Right atrium auricular region (tissue), 2 donors: ENCODE measurements at regions not wholly inside any gene's neighbourhood (a gene's known extent, or its start where the extent isn't known, plus 50 kb on each side); places are given as distances from the start of the nearest gene placed in this dataset.

ENCODE experiments used
- DNase-seq: peaks from one replicate; pipeline ENCODE4 v3.0.0-alpha.2; 2019; ENCODE audit warnings: low spot score
- H3K27ac ChIP-seq, 2 donors: fragments of 200-600 bp; sonication (generic); 1 replicate in 1 of 2; 2 replicates in 1 of 2; pipeline ENCODE4 v1.5.1; 2016 to 2019
- H3K27me3 ChIP-seq, 2 donors: fragments of 200-600 bp; sonication (generic); one replicate each; pipeline versions ENCODE4 v1.5.1 to v1.6.0; 2017 to 2019
- H3K36me3 ChIP-seq: fragments of 200-600 bp; sonication (generic); one replicate; pipeline ENCODE4 v1.5.1; 2016
- H3K4me1 ChIP-seq, 2 donors: fragments of 200-600 bp; sonication (generic); one replicate each; pipeline versions ENCODE4 v1.5.1 to v1.6.0; 2017 to 2019
- H3K4me3 ChIP-seq, 2 donors: fragments of 200-600 bp; sonication (generic); 1 replicate in 1 of 2; 2 replicates in 1 of 2; pipeline ENCODE4 v1.5.1; 2017 to 2019; ENCODE audit warnings: mild to moderate bottlenecking in 1 of 2, moderate library complexity in 1 of 2
- H3K9me3 ChIP-seq, 2 donors: fragments of 200-600 bp; sonication (generic); one replicate each; pipeline ENCODE4 v1.5.1; 2019
- TF ChIP-seq, protein P1 (sequence below), 2 donors: fragments of 200-600 bp; sonication (generic); IDR thresholded peaks; one replicate each; pipeline ENCODE4 v1.5.1; 2019; ENCODE audit warnings: antibody characterized with exemption in 2 of 2

DNA sequence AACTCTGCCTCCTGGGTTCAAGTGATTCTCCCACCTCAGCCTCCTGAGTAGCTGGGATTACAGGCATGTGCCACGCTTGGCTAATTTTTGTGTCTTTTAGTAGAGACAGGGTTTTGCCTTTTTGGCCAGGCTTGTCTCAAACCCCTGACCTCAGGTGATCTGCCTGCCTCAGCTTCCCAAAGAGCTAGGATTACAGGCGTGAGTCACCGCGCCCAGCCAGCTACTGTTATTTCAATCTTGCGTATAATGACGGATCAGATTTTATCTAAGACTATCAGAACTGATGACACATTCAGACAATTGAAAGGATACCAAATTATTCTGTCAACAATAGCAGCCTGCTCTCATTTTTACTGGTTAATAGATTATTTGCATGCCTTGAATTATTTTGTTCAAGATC lies 612.2 kb downstream of the ZIC1 start:
- DNase-seq = no peak

DNA sequence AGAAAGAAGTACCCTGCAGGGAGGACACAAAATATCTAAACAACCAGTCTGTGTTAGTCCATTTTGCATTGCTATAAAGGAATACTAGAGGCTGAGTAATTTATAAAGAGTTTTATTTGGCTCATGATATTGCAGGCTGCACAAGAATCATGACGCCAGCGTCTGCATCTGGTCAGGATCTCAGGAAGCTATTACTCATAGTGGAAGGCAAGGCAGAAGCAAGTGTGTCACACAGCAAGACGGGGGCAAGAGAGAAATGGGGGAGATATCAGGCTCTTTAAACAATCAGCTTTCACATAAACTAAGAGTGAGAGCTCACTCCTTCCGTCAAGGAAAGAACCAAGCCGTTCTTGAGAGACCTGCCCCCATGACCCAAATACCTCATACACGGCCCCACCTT lies 614.8 kb downstream of the ZIC1 start:
- DNase-seq = no peak
- no peak overlapping the region for H3K27ac ChIP-seq
- no peaks in the 10 kb centered on the region for H3K9me3 ChIP-seq
- no peaks in the 10 kb centered on the region for H3K4me1 ChIP-seq
- no peak overlapping the region for H3K4me3 ChIP-seq
- no peaks in the 10 kb centered on the region for H3K36me3 ChIP-seq
- no peaks in the 10 kb centered on the region for H3K27me3 ChIP-seq
- TF ChIP-seq, protein P1, sequence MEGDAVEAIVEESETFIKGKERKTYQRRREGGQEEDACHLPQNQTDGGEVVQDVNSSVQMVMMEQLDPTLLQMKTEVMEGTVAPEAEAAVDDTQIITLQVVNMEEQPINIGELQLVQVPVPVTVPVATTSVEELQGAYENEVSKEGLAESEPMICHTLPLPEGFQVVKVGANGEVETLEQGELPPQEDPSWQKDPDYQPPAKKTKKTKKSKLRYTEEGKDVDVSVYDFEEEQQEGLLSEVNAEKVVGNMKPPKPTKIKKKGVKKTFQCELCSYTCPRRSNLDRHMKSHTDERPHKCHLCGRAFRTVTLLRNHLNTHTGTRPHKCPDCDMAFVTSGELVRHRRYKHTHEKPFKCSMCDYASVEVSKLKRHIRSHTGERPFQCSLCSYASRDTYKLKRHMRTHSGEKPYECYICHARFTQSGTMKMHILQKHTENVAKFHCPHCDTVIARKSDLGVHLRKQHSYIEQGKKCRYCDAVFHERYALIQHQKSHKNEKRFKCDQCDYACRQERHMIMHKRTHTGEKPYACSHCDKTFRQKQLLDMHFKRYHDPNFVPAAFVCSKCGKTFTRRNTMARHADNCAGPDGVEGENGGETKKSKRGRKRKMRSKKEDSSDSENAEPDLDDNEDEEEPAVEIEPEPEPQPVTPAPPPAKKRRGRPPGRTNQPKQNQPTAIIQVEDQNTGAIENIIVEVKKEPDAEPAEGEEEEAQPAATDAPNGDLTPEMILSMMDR (IDR thresholded peaks at IDR 0.05) = no peak

More for the DNA sequence above, 612.2 kb downstream of the ZIC1 start:
- Histone ChIP-seq H3K4me1 (no peaks in the 10 kb centered on the region), H3K27me3 (no peaks in the 10 kb centered on the region), H3K27ac (no peak overlapping the region), H3K4me3 (no peak overlapping the region), H3K9me3 (peaks cover 0 to 9% of the 10 kb centered on the region in 2 donors), H3K36me3 (no peaks in the 10 kb centered on the region)
- TF ChIP-seq, protein P1 (IDR thresholded peaks at IDR 0.05) = no peak

DNA sequence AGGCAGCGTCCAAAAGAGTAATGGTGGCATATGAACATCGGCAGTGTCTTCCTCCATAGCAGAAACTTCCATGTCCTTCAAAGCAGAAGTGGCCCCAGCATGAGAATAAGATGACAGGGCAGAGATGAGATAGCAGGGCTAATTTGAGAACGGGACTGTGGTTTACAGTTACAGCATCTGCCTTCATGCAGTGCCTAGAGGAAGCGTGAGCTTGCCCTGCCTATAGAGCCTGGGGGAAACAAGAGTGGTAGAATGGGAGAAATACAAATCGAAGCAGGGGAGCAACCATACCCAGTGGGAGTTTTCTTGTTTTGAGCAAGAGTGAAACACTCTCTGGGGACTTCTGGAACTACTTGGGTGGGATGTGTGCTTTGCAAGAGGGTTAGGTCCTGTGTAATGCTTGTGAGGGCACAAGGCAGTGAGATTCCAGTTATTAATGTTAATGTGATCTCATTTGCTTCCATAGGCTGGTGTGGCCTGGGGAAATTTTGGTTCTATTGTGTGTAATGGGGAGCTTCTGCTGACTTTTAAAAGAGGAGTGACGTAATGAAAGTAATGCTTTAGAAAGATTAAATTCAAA lies 616.9 kb downstream of the ZIC1 start:
- H3K36me3 ChIP-seq = no peaks in the 10 kb centered on the region
- no peak for DNase-seq
- no peaks in the 10 kb centered on the region for H3K4me1 ChIP-seq
- H3K27me3 ChIP-seq = no peaks in the 10 kb centered on the region
- H3K27ac ChIP-seq = no peak overlapping the region
- H3K9me3 ChIP-seq = no peaks in the 10 kb centered on the region
- TF ChIP-seq, protein P1 (IDR thresholded peaks at IDR 0.05) = no peak
- H3K4me3 ChIP-seq = no peak overlapping the region

DNA sequence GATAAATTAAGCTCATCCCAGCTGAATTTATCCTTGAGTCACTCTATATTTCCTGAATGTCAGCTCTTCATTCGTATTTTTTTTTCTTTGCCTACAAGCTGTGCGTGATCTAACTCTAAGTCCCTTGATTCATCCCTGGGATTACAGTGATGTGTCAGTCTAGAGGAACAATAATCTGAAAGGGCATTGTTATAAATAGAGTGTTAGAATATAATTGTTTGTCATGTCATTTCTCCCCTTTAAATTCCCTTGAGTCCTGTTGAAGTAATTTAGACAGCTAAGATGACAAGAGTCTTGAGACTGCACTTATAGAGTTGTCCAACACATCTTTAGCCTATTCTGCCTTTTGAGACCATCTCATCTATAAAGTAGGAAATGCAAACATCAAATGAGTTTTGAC lies 621.8 kb downstream of the ZIC1 start:
- no peaks in the 10 kb centered on the region for H3K9me3 ChIP-seq
- no peak for DNase-seq
- TF ChIP-seq, protein P1 (IDR thresholded peaks at IDR 0.05) = no peak
- H3K36me3 ChIP-seq = no peaks in the 10 kb centered on the region
- H3K4me3 ChIP-seq = no peak overlapping the region
- no peaks in the 10 kb centered on the region for H3K4me1 ChIP-seq
- no peak overlapping the region for H3K27ac ChIP-seq
- no peaks in the 10 kb centered on the region for H3K27me3 ChIP-seq

DNA sequence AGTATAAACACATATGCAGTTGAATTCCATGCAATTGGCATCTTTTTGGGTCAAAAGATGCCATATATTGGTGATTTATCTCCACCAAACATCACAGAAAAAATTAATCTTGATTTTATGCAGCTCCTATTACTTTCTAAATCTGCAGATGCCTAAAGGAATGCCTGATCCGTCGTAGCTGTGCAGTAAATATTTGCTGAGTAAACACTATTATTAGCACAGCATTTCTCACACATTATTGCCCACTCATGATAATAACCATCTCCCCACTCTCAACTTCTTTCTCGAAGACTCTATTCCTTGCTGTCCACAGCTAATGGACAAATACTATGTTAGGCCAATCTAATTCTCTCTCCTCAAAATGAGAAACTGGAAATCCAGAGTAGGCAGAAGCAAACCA lies 625.2 kb downstream of the ZIC1 start:
- DNase-seq = no peak
- H3K36me3 ChIP-seq = no peaks in the 10 kb centered on the region
- H3K27me3 ChIP-seq = no peaks in the 10 kb centered on the region
- H3K27ac ChIP-seq = no peak overlapping the region
- H3K4me3 ChIP-seq = no peak overlapping the region
- TF ChIP-seq, protein P1 (IDR thresholded peaks at IDR 0.05) = no peak
- no peaks in the 10 kb centered on the region for H3K9me3 ChIP-seq
- no peaks in the 10 kb centered on the region for H3K4me1 ChIP-seq

DNA sequence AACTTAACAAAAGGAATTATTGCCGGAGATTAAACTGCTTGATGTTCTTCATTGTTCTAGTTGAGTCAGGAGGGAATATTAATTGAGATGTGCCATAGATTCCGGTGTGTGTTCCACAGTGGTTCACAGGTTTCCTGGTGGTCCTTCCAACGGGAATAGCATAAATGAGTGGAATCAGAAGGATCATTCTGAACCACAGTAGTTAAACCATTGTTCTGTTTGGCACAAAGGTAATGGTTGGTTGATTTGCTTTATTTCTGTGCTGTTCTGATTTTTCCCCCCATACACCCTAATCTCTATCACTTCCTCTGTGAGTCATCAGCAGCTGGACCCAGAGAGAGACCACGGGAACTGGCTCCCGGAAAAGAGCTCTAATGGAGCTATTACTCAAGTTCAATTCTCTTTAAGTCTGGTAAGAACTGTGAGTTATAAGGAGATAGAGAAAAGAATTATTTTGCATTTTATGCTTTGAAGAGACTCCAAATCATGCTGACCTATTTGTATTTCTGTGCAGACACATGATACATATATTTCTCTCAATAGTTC lies 627.2 kb downstream of the ZIC1 start:
- no peaks in the 10 kb centered on the region for H3K9me3 ChIP-seq
- TF ChIP-seq, protein P1 (IDR thresholded peaks at IDR 0.05) = no peak
- no peaks in the 10 kb centered on the region for H3K4me1 ChIP-seq
- no peak for DNase-seq
- no peaks in the 10 kb centered on the region for H3K27me3 ChIP-seq
- no peak overlapping the region for H3K27ac ChIP-seq
- H3K4me3 ChIP-seq = no peak overlapping the region
- H3K36me3 ChIP-seq = no peaks in the 10 kb centered on the region
